ENCODE measurements at regions not wholly inside any gene's neighbourhood (a gene's known extent, or its start where the extent isn't known, plus 50 kb on each side); places are given as distances from the start of the nearest gene placed in this dataset.

DNA sequence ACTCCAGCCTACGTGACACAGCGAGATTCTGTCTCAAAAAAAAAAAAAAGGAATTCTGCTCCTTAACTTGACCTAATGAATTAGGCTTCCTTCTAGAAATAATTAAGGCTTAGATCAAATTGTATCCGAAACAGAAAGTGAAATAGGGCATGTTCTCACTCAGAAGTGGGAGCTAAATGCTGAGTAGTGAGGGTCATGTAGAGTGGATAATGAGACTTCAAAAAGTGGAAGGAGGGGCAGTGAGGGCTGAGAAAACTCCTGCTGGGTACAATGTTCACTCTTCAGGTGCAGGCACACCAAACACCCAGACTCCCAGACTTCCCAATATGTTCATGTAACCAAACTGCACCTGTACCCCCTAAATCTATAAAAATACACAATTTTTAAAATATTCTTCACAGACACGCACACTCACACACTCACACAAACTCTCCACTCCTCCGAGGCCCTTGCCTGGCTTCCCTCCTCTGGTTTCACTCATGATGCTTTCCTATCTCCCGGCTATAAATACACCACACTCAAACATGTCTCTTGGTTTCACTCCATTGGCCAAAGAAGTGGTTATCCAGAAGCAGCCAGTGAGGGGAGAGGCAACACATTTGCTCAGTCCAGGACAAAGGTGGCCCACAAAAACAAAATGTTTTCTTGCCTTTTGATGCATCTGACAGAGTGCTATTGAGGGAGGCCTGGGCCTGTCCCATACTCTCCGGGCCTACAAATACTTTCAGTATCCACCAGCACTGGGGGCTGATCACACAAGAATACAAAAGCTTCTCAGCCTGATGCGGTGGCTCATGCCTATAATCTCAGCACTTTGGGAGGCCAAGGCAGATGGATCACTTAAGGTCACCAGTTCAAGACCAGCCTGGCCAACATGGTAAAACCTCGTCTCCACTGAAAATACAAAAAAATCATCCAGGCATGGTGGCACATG lies 249.2 kb downstream of the TOMM20 start:
- TF ChIP-seq, protein P1, sequence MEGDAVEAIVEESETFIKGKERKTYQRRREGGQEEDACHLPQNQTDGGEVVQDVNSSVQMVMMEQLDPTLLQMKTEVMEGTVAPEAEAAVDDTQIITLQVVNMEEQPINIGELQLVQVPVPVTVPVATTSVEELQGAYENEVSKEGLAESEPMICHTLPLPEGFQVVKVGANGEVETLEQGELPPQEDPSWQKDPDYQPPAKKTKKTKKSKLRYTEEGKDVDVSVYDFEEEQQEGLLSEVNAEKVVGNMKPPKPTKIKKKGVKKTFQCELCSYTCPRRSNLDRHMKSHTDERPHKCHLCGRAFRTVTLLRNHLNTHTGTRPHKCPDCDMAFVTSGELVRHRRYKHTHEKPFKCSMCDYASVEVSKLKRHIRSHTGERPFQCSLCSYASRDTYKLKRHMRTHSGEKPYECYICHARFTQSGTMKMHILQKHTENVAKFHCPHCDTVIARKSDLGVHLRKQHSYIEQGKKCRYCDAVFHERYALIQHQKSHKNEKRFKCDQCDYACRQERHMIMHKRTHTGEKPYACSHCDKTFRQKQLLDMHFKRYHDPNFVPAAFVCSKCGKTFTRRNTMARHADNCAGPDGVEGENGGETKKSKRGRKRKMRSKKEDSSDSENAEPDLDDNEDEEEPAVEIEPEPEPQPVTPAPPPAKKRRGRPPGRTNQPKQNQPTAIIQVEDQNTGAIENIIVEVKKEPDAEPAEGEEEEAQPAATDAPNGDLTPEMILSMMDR (IDR thresholded peaks at IDR 0.05; ENCODE audit: insufficient read depth, low read length) = no peak
- no peak for TF ChIP-seq POLR2AphosphoS5 (IDR thresholded peaks at IDR 0.05; ENCODE audit: low read depth)
- TF ChIP-seq GABPA (IDR thresholded peaks at IDR 0.05; ENCODE audit: low read depth) = no peak

Data from HL-60 (cell line).